ENCODE measurements at regions not wholly inside any gene's neighbourhood (a gene's known extent, or its start where the extent isn't known, plus 50 kb on each side); places are given as distances from the start of the nearest gene placed in this dataset.

DNA sequence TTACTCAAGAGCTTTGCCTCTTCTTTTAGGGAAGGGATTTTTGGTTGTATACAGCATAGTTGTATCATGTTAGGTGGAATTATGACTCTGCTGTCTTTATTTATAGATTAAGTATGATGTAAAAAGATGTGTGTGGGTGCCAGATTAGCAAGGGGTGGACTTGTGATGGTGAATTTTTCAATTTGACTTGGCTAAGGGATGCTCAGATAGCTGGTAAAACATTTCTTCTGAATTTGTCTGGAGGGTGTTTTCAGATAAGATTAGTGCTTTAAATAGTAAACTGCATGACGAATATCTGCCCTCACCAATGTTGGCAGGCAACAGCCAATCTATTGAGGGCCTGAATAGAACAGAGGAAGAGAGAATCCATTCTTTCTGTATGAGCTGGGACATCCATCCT, 173.3 kb upstream of the TNFAIP3 start:
- Histone ChIP-seq H3K4me1 (ENCODE audit: insufficient read depth) (peaks cover 10% of the 10 kb centered on the region; the same call in 1 of the 2 replicates), H3K9me2 (ENCODE audit: insufficient read depth) (no peaks in the 10 kb centered on the region), H3K27ac (no peak overlapping the region), H3K4me2 (ENCODE audit: unreplicated experiment) (no peak overlapping the region), H3K4me3 (no peak overlapping the region), H3K27me3 (replicated peaks; ENCODE audit: insufficient read depth) (no peaks in the 10 kb centered on the region), H2AFZ (no peak overlapping the region), H3K36me3 (ENCODE audit: low read depth) (no peaks in the 10 kb centered on the region), H3K9me3 (ENCODE audit: low read depth) (no peaks in the 10 kb centered on the region), H3K79me2 (ENCODE audit: insufficient read depth) (no peaks in the 10 kb centered on the region), H3K9ac (no peak overlapping the region), H4K20me1 (ENCODE audit: insufficient read depth) (no peaks in the 10 kb centered on the region), H3F3A (ENCODE audit: insufficient read depth) (peaks cover 3% of the 10 kb centered on the region; the same call in 1 of the 2 replicates)
- TF ChIP-seq EZH2phosphoT487 (IDR thresholded peaks at IDR 0.05; ENCODE audit: insufficient read depth, low read depth) = no peak
- TF ChIP-seq EZH2 (IDR thresholded peaks at IDR 0.05; ENCODE audit: insufficient read depth, poor library complexity, severe bottlenecking) = no peak
- WGBS, 2 experiments (ENCODE audit: low coverage in 1 of 2, low lambda C conversion rate in 2 of 2, missing lambda C conversion rate in 2 of 2) = 90 to 92% methylated on average over 1 of the region's 1 CpG
- in situ Hi-C loops (cut with MboI) = no loop called here
- DNase-seq = no peak

GRCh38 chr6:137696765-137697164, 170.3 kb upstream of the TNFAIP3 start:
- no peak overlapping the region for H3K9ac ChIP-seq
- H3K9me3 ChIP-seq (ENCODE audit: low read depth) = no peaks in the 10 kb centered on the region
- WGBS, 2 experiments (ENCODE audit: low coverage in 1 of 2, low lambda C conversion rate in 2 of 2, missing lambda C conversion rate in 2 of 2) = 95 to 96% methylated on average over 4 of the region's 4 CpGs
- H3K79me2 ChIP-seq (ENCODE audit: insufficient read depth) = no peaks in the 10 kb centered on the region
- no peaks in the 10 kb centered on the region for H3K36me3 ChIP-seq (ENCODE audit: low read depth)
- no peak overlapping the region for H3K27ac ChIP-seq
- TF ChIP-seq EZH2phosphoT487 (IDR thresholded peaks at IDR 0.05; ENCODE audit: insufficient read depth, low read depth) (no peak), EZH2 (IDR thresholded peaks at IDR 0.05; ENCODE audit: insufficient read depth, poor library complexity, severe bottlenecking) (no peak)
- no peak overlapping the region for H3K4me2 ChIP-seq (ENCODE audit: unreplicated experiment)
- H4K20me1 ChIP-seq (ENCODE audit: insufficient read depth) = no peaks in the 10 kb centered on the region
- no peak overlapping the region for H2AFZ ChIP-seq
- no peaks in the 10 kb centered on the region for H3K9me2 ChIP-seq (ENCODE audit: insufficient read depth)
- peaks cover 15% of the 10 kb centered on the region for H3F3A ChIP-seq (ENCODE audit: insufficient read depth)
- no peaks in the 10 kb centered on the region for H3K27me3 ChIP-seq (replicated peaks; ENCODE audit: insufficient read depth)
- in situ Hi-C loops (cut with MboI) = no loop called here
- no peak overlapping the region for H3K4me3 ChIP-seq
- DNase-seq = no peak
- peaks cover 20% of the 10 kb centered on the region for H3K4me1 ChIP-seq (ENCODE audit: insufficient read depth)

DNA sequence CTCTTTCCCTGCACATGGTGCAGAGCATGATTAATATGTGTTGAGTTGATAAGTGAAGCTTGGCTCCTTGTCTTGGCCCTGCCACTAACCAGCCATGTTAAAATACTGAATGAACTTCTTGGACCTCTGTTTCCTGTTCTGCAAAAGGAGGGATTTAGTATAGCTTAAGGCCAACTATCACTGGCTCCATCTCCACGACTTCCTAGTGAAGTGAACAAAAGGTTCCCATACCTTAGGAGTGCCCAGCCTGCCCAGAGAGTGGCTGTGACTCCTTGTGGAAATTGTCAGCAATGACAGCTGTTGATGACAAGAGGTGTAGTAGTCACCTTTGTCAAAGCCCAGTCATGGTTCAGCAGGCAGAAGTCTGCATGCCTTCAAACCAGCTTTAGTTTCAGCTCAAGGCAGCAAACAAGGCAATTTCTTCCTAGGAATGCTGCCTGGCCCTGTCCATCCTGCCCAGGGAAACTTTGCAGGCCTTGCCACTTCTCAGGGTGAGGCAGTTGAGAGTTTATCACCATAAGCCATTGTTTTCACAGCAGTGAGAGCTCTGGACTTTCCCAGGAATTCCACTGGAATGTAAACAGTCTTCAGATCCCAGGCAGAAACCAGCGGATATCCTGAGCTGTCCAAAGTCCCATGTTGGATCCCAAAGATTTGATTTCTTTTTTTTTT, 169.7 kb upstream of the TNFAIP3 start:
- DNase-seq = peak; percentile 37
- Histone ChIP-seq H3K36me3 (ENCODE audit: low read depth) (no peaks in the 10 kb centered on the region), H3K9ac (no peak overlapping the region), H3K9me3 (ENCODE audit: low read depth) (no peaks in the 10 kb centered on the region), H3K79me2 (ENCODE audit: insufficient read depth) (no peaks in the 10 kb centered on the region), H3F3A (ENCODE audit: insufficient read depth) (peaks cover 15% of the 10 kb centered on the region), H3K27me3 (replicated peaks; ENCODE audit: insufficient read depth) (no peaks in the 10 kb centered on the region), H4K20me1 (ENCODE audit: insufficient read depth) (no peaks in the 10 kb centered on the region), H3K4me1 (ENCODE audit: insufficient read depth) (peaks cover 20% of the 10 kb centered on the region), H3K9me2 (ENCODE audit: insufficient read depth) (no peaks in the 10 kb centered on the region), H2AFZ (no peak overlapping the region), H3K27ac (no peak overlapping the region), H3K4me2 (ENCODE audit: unreplicated experiment) (no peak overlapping the region), H3K4me3 (no peak overlapping the region)
- 43 to 50% methylated on average over 2 of the region's 2 CpGs for WGBS, 2 experiments (ENCODE audit: low coverage in 1 of 2, low lambda C conversion rate in 2 of 2, missing lambda C conversion rate in 2 of 2)
- no peak for TF ChIP-seq EZH2phosphoT487 (IDR thresholded peaks at IDR 0.05; ENCODE audit: insufficient read depth, low read depth)
- no peak for TF ChIP-seq EZH2 (IDR thresholded peaks at IDR 0.05; ENCODE audit: insufficient read depth, poor library complexity, severe bottlenecking)
- in situ Hi-C loops (cut with MboI) = no loop called here

DNA sequence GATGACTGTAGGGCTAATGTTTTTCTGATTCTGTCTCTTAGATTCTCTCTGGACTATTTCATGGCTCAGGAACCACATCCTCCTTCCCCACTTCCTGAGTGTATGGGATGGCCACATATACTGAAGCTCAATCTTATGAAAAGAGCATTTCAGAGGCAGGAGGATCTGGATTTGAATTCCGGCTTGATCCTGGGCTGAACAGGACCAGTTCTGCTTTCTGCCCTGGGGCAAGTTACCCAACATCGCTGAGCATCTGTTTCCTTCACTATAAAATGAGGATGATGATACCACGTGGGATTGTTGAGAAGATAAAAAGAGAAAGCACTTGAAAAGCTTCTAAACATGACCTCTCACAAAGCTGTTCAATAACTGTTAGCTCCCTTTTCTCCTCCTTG, 168.4 kb upstream of the TNFAIP3 start:
- Histone ChIP-seq H4K20me1 (ENCODE audit: insufficient read depth) (no peaks in the 10 kb centered on the region), H3K9me2 (ENCODE audit: insufficient read depth) (no peaks in the 10 kb centered on the region), H3K4me1 (ENCODE audit: insufficient read depth) (peaks cover 14% of the 10 kb centered on the region), H3K9ac (no peak overlapping the region), H3K79me2 (ENCODE audit: insufficient read depth) (no peaks in the 10 kb centered on the region), H3K4me3 (no peak overlapping the region), H3F3A (ENCODE audit: insufficient read depth) (peaks cover 15% of the 10 kb centered on the region), H3K27me3 (replicated peaks; ENCODE audit: insufficient read depth) (no peaks in the 10 kb centered on the region), H3K36me3 (ENCODE audit: low read depth) (no peaks in the 10 kb centered on the region), H3K27ac (peak overlapping the region; percentile 45; the same call in 1 of the 2 replicates), H3K4me2 (ENCODE audit: unreplicated experiment) (no peak overlapping the region), H2AFZ (0 out of 2 replicates have a peak overlapping the region, but pooled peaks have one; percentile 50), H3K9me3 (ENCODE audit: low read depth) (no peaks in the 10 kb centered on the region)
- in situ Hi-C loops (cut with MboI) = no loop called here
- 88 to 90% methylated on average over 3 of the region's 3 CpGs for WGBS, 2 experiments (ENCODE audit: low coverage in 1 of 2, low lambda C conversion rate in 2 of 2, missing lambda C conversion rate in 2 of 2)
- TF ChIP-seq EZH2 (IDR thresholded peaks at IDR 0.05; ENCODE audit: insufficient read depth, poor library complexity, severe bottlenecking) (no peak), EZH2phosphoT487 (IDR thresholded peaks at IDR 0.05; ENCODE audit: insufficient read depth, low read depth) (no peak)
- DNase-seq = no peak

Data from GM23248 (cell line).